ENCODE measurements at regions not wholly inside any gene's neighbourhood (a gene's known extent, or its start where the extent isn't known, plus 50 kb on each side); places are given as distances from the start of the nearest gene placed in this dataset.

DNA sequence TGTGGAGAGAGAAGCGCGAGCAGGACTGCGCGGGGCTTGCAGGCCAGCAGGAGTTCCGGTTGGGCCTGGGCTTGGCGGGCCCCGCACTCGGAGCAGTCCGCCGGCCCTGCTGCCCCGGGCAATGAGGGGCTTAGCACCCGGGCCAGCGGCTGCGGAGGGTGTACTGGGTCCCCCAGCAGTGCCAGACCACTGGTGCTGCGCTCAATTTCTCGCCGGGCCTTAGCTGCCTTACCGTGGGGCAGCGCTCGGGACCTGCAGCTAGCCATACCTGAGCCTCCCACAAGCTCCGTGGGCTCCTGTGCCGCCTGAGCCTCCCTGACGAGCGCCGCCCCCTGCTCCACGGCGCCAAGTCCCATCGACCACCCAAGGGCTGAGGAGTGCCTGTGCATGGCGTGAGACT is 89.0 kb upstream of the MBOAT1 start:
- no peak overlapping the region for H3K4me3 Mint-ChIP-seq

GRCh38 chr6:20302168-20302567 is 89.9 kb upstream of the MBOAT1 start:
- Mint-ChIP-seq H3K36me3 (no peaks in the 10 kb centered on the region), H3K9me3 (no peaks in the 10 kb centered on the region)

More for the DNA sequence above, 89.0 kb upstream of the MBOAT1 start:
- Mint-ChIP-seq H3K9me3 (no peaks in the 10 kb centered on the region), H3K4me1 (no peaks in the 10 kb centered on the region), H3K36me3 (no peaks in the 10 kb centered on the region), H3K27me3 (no peaks in the 10 kb centered on the region), H3K27ac (no peak overlapping the region)

DNA sequence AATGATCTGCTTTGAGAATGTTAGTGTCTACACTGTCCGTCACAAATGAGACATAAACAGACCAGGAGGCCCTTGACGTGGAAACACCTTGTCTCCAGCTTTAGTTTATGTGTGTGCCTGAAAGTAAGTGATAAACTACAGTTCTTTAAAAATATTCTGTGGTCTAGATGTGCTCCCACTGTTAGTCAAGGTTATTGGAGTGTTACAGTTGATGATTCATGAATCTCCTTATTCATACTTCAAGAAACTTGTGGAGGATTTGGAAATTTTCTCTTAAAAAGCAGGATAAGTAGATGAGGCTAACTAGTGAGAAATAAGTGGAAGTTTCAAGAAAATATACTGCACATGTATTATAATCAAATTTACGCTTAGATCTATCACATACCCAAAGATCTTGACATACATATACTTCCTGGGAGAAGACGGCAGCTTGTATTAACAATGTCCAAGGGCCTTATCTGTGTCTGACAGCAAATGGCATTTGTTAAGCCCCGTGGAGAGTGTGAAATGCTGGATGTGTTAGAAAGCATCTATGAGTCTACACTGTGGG is 90.5 kb upstream of the MBOAT1 start:
- no peak overlapping the region for H3K4me3 Mint-ChIP-seq
- H3K9me3 Mint-ChIP-seq: no peaks in the 10 kb centered on the region
- H3K27me3 Mint-ChIP-seq: no peaks in the 10 kb centered on the region
- no peak overlapping the region for H3K27ac Mint-ChIP-seq
- no peaks in the 10 kb centered on the region for H3K36me3 Mint-ChIP-seq
- no peaks in the 10 kb centered on the region for H3K4me1 Mint-ChIP-seq

More at GRCh38 chr6:20302168-20302567, 89.9 kb upstream of the MBOAT1 start:
- no peaks in the 10 kb centered on the region for H3K27me3 Mint-ChIP-seq
- H3K4me3 Mint-ChIP-seq: no peak overlapping the region
- H3K4me1 Mint-ChIP-seq: no peaks in the 10 kb centered on the region
- no peak overlapping the region for H3K27ac Mint-ChIP-seq

- Mint-ChIP-seq H3K4me3 (no peak overlapping the region), H3K27me3 (no peaks in the 10 kb centered on the region), H3K36me3 (no peaks in the 10 kb centered on the region), H3K9me3 (no peaks in the 10 kb centered on the region), H3K4me1 (no peaks in the 10 kb centered on the region), H3K27ac (no peak overlapping the region)
Measured at GRCh38 chr6:20306491-20306890, 94.2 kb upstream of the MBOAT1 start.

GRCh38 chr6:20309186-20309585 is 92.5 kb upstream of the E2F3 start:
- Mint-ChIP-seq H3K27ac (no peak overlapping the region), H3K27me3 (no peaks in the 10 kb centered on the region), H3K9me3 (no peaks in the 10 kb centered on the region), H3K36me3 (no peaks in the 10 kb centered on the region), H3K4me3 (no peak overlapping the region), H3K4me1 (no peaks in the 10 kb centered on the region)

- no peaks in the 10 kb centered on the region for H3K4me1 Mint-ChIP-seq
- H3K9me3 Mint-ChIP-seq: no peaks in the 10 kb centered on the region
- H3K27ac Mint-ChIP-seq: no peak overlapping the region
- H3K4me3 Mint-ChIP-seq: no peak overlapping the region
- no peaks in the 10 kb centered on the region for H3K36me3 Mint-ChIP-seq
- no peaks in the 10 kb centered on the region for H3K27me3 Mint-ChIP-seq
Measured at GRCh38 chr6:20310185-20310584, 91.5 kb upstream of the E2F3 start.

- H3K27ac Mint-ChIP-seq: no peak overlapping the region
- no peaks in the 10 kb centered on the region for H3K4me1 Mint-ChIP-seq
- no peaks in the 10 kb centered on the region for H3K36me3 Mint-ChIP-seq
- no peaks in the 10 kb centered on the region for H3K9me3 Mint-ChIP-seq
- no peaks in the 10 kb centered on the region for H3K27me3 Mint-ChIP-seq
- no peak overlapping the region for H3K4me3 Mint-ChIP-seq
Measured at GRCh38 chr6:20312606-20313005, 89.1 kb upstream of the E2F3 start.

DNA sequence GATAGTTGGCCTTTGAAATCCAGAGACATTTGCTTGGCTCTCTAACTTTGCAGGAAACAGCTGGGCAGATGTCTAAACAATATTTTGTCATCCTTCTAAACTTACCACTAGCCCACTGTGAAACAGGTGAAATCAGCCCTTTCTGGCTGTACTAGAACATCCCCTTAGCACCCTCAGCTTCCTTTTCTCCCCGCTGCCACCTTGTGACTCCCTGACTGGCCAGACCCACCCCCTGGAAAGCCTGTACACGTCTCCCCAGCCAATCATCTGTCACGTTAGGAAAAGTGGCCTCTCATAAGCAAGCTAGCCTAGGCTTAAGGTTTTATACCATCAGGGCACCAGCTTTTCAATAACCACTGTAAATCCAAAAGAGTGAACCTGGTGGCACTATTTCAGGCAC is 88.6 kb upstream of the E2F3 start:
- no peaks in the 10 kb centered on the region for H3K36me3 Mint-ChIP-seq
- no peaks in the 10 kb centered on the region for H3K9me3 Mint-ChIP-seq
- no peak overlapping the region for H3K4me3 Mint-ChIP-seq
- no peaks in the 10 kb centered on the region for H3K4me1 Mint-ChIP-seq
- no peaks in the 10 kb centered on the region for H3K27me3 Mint-ChIP-seq
- H3K27ac Mint-ChIP-seq: no peak overlapping the region

GRCh38 chr6:20313960-20314530 is 87.6 kb upstream of the E2F3 start:
- Mint-ChIP-seq H3K4me3 (no peak overlapping the region), H3K4me1 (peaks cover 4% of the 10 kb centered on the region), H3K27me3 (no peaks in the 10 kb centered on the region), H3K27ac (no peak overlapping the region), H3K9me3 (no peaks in the 10 kb centered on the region), H3K36me3 (peaks cover 3% of the 10 kb centered on the region)

DNA sequence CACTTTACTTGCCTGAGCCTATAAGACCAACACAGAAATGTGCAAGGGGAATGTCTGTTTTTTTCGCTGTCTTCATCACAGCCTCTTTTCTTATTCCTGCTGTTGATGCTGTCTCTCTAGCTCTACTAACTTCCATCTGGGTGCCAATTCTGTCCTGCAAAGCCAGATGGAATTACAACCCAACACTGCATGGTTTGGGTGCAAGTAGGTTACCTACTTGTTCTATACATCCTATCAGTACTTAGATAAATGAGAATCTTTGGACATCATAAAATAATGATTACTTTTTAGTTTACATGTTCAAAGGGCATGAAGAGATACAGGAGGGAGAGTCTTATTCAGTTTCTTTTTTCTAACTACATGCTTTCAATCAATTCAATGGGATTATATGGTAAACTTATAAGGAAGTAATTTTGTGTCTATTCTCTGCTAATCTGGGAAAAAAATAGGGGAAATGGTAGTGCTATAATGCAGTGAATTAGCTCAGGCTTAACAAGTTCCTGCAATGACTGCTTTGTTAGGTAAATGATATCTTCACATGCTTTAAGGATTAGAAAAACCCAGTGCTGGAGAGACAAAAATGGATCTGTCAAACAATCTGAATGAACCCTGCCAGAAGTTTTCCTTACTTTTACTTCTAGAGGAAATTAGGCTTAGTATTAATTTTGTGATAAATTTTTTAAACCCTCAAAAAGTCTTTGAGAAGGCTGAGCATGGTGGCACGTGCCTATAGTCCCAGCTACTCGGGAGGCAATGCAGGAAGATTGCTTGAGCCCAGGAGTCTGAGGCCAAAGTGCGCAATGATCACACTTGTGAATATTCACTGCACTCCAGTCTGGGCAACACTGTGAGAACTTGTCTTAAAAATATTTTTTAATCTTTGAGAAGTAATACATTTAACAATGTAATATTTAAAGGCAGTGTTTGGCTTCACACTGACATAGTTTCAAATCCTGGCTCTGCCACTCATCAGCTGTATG is 86.5 kb upstream of the E2F3 start:
- Mint-ChIP-seq H3K36me3 (peaks cover 3% of the 10 kb centered on the region), H3K4me3 (no peak overlapping the region), H3K27ac (no peak overlapping the region), H3K27me3 (no peaks in the 10 kb centered on the region), H3K4me1 (peaks cover 14% of the 10 kb centered on the region), H3K9me3 (no peaks in the 10 kb centered on the region)

GRCh38 chr6:20317430-20317829 is 84.2 kb upstream of the E2F3 start:
- no peaks in the 10 kb centered on the region for H3K27me3 Mint-ChIP-seq
- peaks cover 24% of the 10 kb centered on the region for H3K4me1 Mint-ChIP-seq
- H3K27ac Mint-ChIP-seq: no peak overlapping the region
- H3K36me3 Mint-ChIP-seq: peaks cover 3% of the 10 kb centered on the region
- H3K4me3 Mint-ChIP-seq: no peak overlapping the region
- no peaks in the 10 kb centered on the region for H3K9me3 Mint-ChIP-seq

DNA sequence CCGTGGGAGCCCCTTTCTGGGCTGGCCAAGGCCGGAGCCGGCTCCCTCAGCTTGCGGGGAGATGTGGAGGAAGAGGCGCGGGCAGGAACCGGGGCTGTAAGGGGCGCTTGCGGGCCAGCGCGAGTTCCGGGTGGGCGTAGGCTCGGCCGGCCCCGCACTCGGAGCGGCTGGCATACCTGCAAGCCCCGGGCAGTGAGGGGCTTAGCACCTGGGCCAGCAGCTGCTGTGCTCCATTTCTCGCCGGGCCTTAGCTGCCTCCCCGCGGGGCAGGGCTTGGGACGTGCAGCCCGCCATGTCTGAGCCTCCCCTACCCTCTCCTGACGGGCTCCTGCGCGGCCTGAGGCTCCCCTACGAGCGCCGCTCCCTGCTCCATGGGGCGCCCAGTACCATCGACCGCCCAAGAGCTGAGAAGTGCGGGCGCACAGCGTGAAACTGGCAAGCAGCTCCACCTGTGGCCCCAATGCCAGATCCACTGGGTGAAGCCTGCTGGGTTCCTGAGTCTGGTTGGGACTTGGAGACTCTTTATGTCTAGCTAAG is 82.8 kb upstream of the E2F3 start:
- Mint-ChIP-seq H3K4me1 (peaks cover 24% of the 10 kb centered on the region), H3K36me3 (peaks cover 3% of the 10 kb centered on the region), H3K4me3 (peak overlapping the region; percentile 88), H3K27me3 (no peaks in the 10 kb centered on the region), H3K9me3 (no peaks in the 10 kb centered on the region), H3K27ac (peak overlapping the region; percentile 93)

DNA sequence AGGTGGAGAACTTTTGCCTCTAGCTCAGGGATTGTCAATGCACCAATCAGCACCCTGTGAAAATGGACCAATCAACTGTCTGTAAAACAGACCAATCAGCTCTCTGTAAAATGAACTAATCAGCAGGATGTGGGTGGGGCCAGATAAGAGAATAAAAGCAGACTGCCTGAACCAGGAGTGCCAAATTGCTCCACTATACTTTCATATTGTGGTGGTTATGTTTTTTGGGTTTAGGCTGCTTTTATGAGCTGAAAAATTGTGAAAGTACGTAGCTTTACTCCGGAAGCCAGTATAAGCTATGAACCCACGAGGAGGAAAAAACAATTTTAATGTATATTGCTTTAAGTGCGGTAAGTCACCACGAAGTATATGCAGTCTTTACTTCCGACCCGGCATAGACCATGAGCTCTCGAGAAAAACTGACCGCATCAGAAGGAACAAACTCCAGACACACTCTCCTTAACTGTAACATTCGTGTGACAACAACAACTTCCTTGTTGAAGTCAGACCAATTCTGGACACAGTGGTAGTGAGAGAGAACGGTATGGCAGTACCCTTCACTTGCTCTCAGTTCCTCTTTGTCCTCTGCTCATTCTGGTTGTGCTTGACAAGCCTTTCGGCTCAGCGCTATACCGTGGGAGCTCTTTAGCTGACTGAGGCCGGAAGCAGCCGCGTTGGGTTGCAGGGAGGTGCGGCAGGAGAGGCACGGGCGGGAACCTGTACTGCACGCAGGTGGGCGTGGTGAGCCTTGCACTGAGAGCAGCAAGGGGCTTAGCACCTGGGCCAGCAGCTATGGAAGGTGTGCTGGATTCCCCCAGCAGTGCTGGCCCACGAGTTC is 81.9 kb upstream of the E2F3 start:
- Mint-ChIP-seq H3K27ac (peak overlapping the region; percentile 93), H3K4me1 (peaks cover 24% of the 10 kb centered on the region), H3K36me3 (peaks cover 3% of the 10 kb centered on the region), H3K9me3 (no peaks in the 10 kb centered on the region), H3K4me3 (peak overlapping the region; percentile 88), H3K27me3 (no peaks in the 10 kb centered on the region)

DNA sequence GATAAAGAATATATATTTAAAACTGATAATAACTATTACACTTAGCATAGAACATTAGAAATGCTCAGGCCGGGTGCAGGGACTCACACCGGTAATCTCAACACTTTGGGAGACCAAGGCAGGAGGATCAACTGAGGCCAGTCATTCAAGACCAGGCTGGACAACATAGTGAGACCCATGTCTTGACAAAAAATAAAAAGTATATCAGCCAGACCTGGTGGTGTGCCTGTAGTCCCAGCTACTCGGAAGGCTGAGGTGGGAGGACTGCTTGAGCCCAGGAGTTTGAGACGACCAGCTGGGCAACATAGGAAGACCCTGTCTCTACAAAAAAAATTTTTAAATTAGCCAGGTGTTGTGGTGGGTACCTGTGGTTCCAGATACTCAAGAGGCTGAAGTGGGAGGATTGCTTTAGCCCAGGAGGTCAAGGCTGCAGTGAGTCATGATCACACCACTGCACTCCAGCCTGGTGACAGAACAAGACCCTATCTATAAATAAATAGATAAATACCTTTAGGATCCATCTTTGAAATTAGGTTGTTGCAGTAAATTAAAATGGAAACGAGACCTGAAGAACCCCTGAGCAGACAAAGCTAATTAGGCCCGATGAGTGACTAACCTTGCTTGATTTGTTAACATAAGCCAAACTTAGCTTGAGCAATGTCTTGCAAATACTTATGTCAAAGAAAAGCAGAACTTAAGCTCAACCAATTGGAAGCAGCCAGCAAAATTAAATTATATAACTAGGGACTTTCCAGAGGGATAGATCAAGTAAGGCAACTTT is 75.8 kb upstream of the E2F3 start:
- Mint-ChIP-seq H3K27ac (no peak overlapping the region), H3K9me3 (no peaks in the 10 kb centered on the region), H3K4me1 (peaks cover 7% of the 10 kb centered on the region), H3K36me3 (no peaks in the 10 kb centered on the region), H3K4me3 (no peak overlapping the region), H3K27me3 (no peaks in the 10 kb centered on the region)

DNA sequence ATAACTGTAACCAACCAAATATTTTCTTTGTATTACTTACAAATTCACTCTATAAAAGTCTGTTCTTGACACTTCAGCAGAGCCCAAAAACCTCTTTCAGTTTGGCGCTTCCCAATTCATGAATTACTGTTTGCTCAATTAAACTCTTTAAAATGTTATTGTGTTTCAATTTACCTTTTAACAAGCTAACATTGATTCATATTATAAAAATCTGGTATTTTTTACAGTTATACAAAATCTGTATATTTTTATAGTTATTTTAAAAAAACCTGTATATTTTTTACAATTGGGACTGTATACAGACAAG is 75.3 kb upstream of the E2F3 start:
- H3K27me3 Mint-ChIP-seq: no peaks in the 10 kb centered on the region
- no peak overlapping the region for H3K27ac Mint-ChIP-seq
- H3K4me1 Mint-ChIP-seq: peaks cover 7% of the 10 kb centered on the region
- H3K9me3 Mint-ChIP-seq: no peaks in the 10 kb centered on the region
- H3K4me3 Mint-ChIP-seq: no peak overlapping the region
- no peaks in the 10 kb centered on the region for H3K36me3 Mint-ChIP-seq

All from activated naive CD4-positive, alpha-beta T cell treated with anti-CD3 and anti-CD28 coated beads, Interleukin-2, amount 50 U/mL, for 24 hours (primary cell).